ENCODE measurements at regions not wholly inside any gene's neighbourhood (a gene's known extent, or its start where the extent isn't known, plus 50 kb on each side); places are given as distances from the start of the nearest gene placed in this dataset.

DNA sequence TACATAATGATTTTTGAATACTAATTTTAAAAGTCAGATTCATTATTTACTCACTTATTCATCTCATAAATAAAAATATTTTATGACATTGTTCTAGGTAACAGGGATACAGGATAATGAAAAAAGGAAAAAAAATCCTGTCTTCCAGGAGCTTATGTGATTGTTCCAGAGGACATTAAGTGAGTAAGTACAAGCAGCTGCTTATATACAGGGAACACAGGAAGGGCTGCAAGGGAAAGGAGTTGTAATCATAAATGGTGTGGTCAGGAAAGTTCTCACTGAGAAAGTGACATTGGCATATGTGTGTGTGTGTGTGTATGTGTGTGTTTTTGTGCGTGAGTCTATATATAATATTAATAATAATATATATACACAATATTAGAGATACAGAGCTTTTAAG, 121.8 kb downstream of the HAO1 start:
- TF ChIP-seq EZH2phosphoT487 (IDR thresholded peaks at IDR 0.05; ENCODE audit: borderline replicate concordance) = no peak
- TF ChIP-seq, protein P1, sequence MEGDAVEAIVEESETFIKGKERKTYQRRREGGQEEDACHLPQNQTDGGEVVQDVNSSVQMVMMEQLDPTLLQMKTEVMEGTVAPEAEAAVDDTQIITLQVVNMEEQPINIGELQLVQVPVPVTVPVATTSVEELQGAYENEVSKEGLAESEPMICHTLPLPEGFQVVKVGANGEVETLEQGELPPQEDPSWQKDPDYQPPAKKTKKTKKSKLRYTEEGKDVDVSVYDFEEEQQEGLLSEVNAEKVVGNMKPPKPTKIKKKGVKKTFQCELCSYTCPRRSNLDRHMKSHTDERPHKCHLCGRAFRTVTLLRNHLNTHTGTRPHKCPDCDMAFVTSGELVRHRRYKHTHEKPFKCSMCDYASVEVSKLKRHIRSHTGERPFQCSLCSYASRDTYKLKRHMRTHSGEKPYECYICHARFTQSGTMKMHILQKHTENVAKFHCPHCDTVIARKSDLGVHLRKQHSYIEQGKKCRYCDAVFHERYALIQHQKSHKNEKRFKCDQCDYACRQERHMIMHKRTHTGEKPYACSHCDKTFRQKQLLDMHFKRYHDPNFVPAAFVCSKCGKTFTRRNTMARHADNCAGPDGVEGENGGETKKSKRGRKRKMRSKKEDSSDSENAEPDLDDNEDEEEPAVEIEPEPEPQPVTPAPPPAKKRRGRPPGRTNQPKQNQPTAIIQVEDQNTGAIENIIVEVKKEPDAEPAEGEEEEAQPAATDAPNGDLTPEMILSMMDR (conservative IDR thresholded peaks at IDR 0.05; ENCODE audit: low read length) = no peak
